T1000 (cell line): ENCODE measurements at regions not wholly inside any gene's neighbourhood (a gene's known extent, or its start where the extent isn't known, plus 50 kb on each side); places are given as distances from the start of the nearest gene placed in this dataset.

Source experiments
- DNase-seq: peaks from one replicate; lab custom pipeline; 2025; ENCODE audit warnings: mixed read lengths; lab: John Stamatoyannopoulos, UW

GRCh38 chr12:38556647-38557046 is 240.1 kb downstream of the ALG10B start:
- DNase-seq, result no peak

- no peak for DNase-seq
Measured at GRCh38 chr12:38585086-38585485, 268.5 kb downstream of the ALG10B start.

GRCh38 chr12:38586789-38587188 is 270.2 kb downstream of the ALG10B start:
- DNase-seq, result no peak

DNA sequence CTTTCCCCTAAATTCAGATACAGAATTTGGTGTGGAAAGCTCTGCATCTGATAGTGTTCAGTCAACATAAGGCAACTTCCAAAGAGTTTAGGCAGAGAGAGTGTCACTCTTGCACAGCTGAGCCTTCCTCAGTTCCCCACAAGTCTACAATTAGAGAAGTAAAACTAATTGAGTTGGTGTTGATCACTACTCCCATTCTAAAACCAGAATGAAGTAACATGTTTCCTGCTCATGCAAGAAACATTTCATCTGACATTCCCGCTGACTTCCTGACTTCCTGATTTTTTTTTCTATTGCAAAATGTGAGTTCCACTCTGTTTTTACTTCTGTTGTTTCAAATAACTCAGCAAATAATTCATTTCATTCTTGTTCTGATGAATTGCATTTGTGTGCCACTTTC is 271.0 kb downstream of the ALG10B start:
- DNase-seq, result no peak

GRCh38 chr12:38588624-38589305 is 272.2 kb downstream of the ALG10B start:
- no peak for DNase-seq

GRCh38 chr12:38589306-38589632 is 272.7 kb downstream of the ALG10B start:
- no peak for DNase-seq

DNA sequence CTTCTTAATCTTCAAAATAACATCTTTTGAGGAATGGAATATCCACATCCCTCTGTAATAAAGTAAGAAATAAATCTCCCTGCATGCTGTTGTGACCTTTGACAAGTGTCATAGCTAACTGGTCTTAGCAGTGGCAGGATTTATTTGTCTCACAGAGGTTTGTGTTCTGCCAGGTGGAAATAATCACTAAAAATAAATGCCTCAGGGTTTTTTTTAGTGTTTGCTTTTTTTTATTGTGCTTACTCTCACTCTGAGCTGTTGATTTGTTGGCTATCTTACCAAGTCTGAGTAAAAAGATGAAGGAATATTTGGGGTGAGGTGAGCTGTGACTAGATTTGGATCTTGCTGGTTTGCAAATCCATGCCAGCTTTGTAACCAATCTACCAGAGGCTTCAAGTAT is 285.4 kb downstream of the ALG10B start:
- DNase-seq, result no peak
